B cell (primary cell): ENCODE measurements at regions not wholly inside any gene's neighbourhood (a gene's known extent, or its start where the extent isn't known, plus 50 kb on each side); places are given as distances from the start of the nearest gene placed in this dataset.

Experiments
- ATAC-seq: fragments of 200-7000 bp; cut with Tn5 transposase; one replicate; pipeline ENCODE4 v1.10.0; 2021; ENCODE audit warnings: low read depth, mild to moderate bottlenecking, moderate number of reproducible peaks, moderate library complexity
- CTCF ChIA-PET: fragments of 350-600 bp; sonication (Branson Sonifier 250); formaldehyde crosslinking; loops from one replicate; lab custom pipeline; 2021; ENCODE audit warnings: antibody characterized with exemption, inconsistent platforms; lab: Charles Lee
- POLR2A ChIA-PET: fragments of 350-600 bp; sonication (Branson Sonifier 250); formaldehyde crosslinking; loops from one replicate; lab custom pipeline; 2021; ENCODE audit warnings: antibody characterized with exemption; lab: Charles Lee
- DNase-seq: peaks from one replicate; pipeline ENCODE4 v3.0.0; 2013
- H2AFZ ChIP-seq: 2 replicates; pipeline ENCODE4 v1.6.1; 2012; ENCODE audit warnings: mild to moderate bottlenecking, low read depth, low read length; ENCODE audit not compliant: insufficient read depth, poor library complexity, severe bottlenecking
- H3K27ac ChIP-seq, 2 donors: 1 replicate in 1 of 2; 2 replicates in 1 of 2; pipeline ENCODE4 v1.5.1; 2012 to 2013; ENCODE audit warnings: low read length in 2 of 2, mild to moderate bottlenecking in 2 of 2, moderate library complexity in 1 of 2
- H3K27me3 ChIP-seq, 4 experiments: fragments of 200-600 bp in 1 of 4; sonication (generic) in 1 of 4; replicated peaks in 1 of 4; 1 replicate in 2 of 4; 2 replicates in 2 of 4; pipeline versions ENCODE4 v1.6.1 to v1.7.0; 2013 to 2016; ENCODE audit warnings: low read length in 3 of 4, mild to moderate bottlenecking in 2 of 4, mixed read lengths in 1 of 4, moderate library complexity in 1 of 4; ENCODE audit not compliant: insufficient read depth in 4 of 4, control insufficient read depth in 3 of 4; ENCODE audit errors: control extremely low read depth in 1 of 4
- H3K36me3 ChIP-seq, 2 experiments: replicated peaks in 1 of 2; 1 replicate in 1 of 2; 2 replicates in 1 of 2; pipeline versions ENCODE4 v1.6.1 to v1.7.1; 2013; ENCODE audit warnings: low read length in 1 of 2; ENCODE audit not compliant: insufficient read depth in 2 of 2, control insufficient read depth in 1 of 2; ENCODE audit errors: control extremely low read depth in 1 of 2, extremely low read depth in 1 of 2
- H3K4me1 ChIP-seq, 2 donors: fragments of 200-600 bp in 1 of 2; sonication (generic) in 1 of 2; 1 replicate in 1 of 2; 2 replicates in 1 of 2; pipeline versions ENCODE4 v1.5.1 to v1.6.1; 2013 to 2017; ENCODE audit warnings: low read length in 2 of 2; ENCODE audit not compliant: control insufficient read depth in 2 of 2, insufficient read depth in 2 of 2
- H3K4me2 ChIP-seq: replicated peaks from 2 replicates; pipeline ENCODE3; 2012; ENCODE audit warnings: mild to moderate bottlenecking, low read depth, low read length; ENCODE audit not compliant: poor library complexity, severe bottlenecking
- H3K4me3 ChIP-seq, 5 experiments: fragments of 200-600 bp in 1 of 5; sonication (generic) in 1 of 5; 1 replicate in 3 of 5; 2 replicates in 2 of 5; pipeline versions ENCODE4 v1.5.1 to v1.7.0; 2011 to 2016; ENCODE audit warnings: low read length in 4 of 5, mild to moderate bottlenecking in 4 of 5, low read depth in 2 of 5, control low read depth in 1 of 5, moderate library complexity in 1 of 5; ENCODE audit not compliant: insufficient read depth in 1 of 5; ENCODE audit errors: control extremely low read depth in 1 of 5, extremely low read depth in 1 of 5
- H3K79me2 ChIP-seq: fragments of 200-600 bp; sonication (generic); one replicate; pipeline ENCODE4 v1.6.0; 2016; ENCODE audit warnings: low read length; ENCODE audit not compliant: control insufficient read depth, insufficient read depth
- H3K9ac ChIP-seq: fragments of 200-600 bp; sonication (generic); 2 replicates; pipeline ENCODE4 v1.6.1; 2017; ENCODE audit warnings: mild to moderate bottlenecking, low read length, moderate library complexity
- H3K9me3 ChIP-seq, 3 donors: one replicate each; pipeline versions ENCODE4 v1.6.1 to v1.7.1; 2013; ENCODE audit warnings: low read length in 2 of 3; ENCODE audit not compliant: control insufficient read depth in 2 of 3, insufficient read depth in 1 of 3; ENCODE audit errors: control extremely low read depth in 1 of 3
- H4K20me1 ChIP-seq: 2 replicates; pipeline ENCODE4 v1.6.0; 2012; ENCODE audit warnings: mild to moderate bottlenecking, low read length; ENCODE audit not compliant: insufficient read depth, control insufficient read depth, poor library complexity, severe bottlenecking
- H3K27ac Mint-ChIP-seq: one replicate; pipeline ENCODE4 v1.8.0; 2021; ENCODE audit warnings: mixed read lengths
- H3K27me3 Mint-ChIP-seq: one replicate; pipeline ENCODE4 v1.8.0; 2021; ENCODE audit warnings: mixed read lengths
- H3K4me1 Mint-ChIP-seq: one replicate; pipeline ENCODE4 v1.8.0; 2021; ENCODE audit warnings: mixed read lengths
- H3K4me3 Mint-ChIP-seq: one replicate; pipeline ENCODE4 v1.8.0; 2021; ENCODE audit warnings: mixed read lengths
- H3K9me3 Mint-ChIP-seq: one replicate; pipeline ENCODE4 v1.8.0; 2022; ENCODE audit warnings: mixed read lengths; ENCODE audit not compliant: insufficient read depth
- CTCF ChIP-seq: fragments of 200-600 bp; IDR thresholded peaks from one replicate; pipeline ENCODE4 v1.8.0; 2022; ENCODE audit warnings: antibody characterized with exemption, mild to moderate bottlenecking
- EZH2 ChIP-seq: IDR thresholded peaks from 2 replicates; pipeline ENCODE4 v1.6.1; 2012; ENCODE audit warnings: borderline replicate concordance, low read depth, mild to moderate bottlenecking, moderate library complexity, low read length; ENCODE audit not compliant: insufficient read depth, poor library complexity, severe bottlenecking
- WGBS: methylation state at CpG from one replicate; pipeline ENCODE4 v1.1.5; 2013; ENCODE audit warnings: missing lambda C conversion rate; ENCODE audit not compliant: insufficient coverage; 5-methylcytosine and 5-hydroxymethylcytosine counted together
- intact Hi-C: fragments of 100-400 bp; cut with micrococcal nuclease; formaldehyde crosslinking; loops from one replicate; pipeline ENCODE4 v1.10.0; 2022

- Histone ChIP-seq H4K20me1 (no peaks in the 10 kb centered on the region), H3K79me2 (no peaks in the 10 kb centered on the region), H2AFZ (no peak overlapping the region), H3K27me3 (no peaks in the 10 kb centered on the region), H3K9ac (no peak overlapping the region), H3K4me2 (no peak overlapping the region), H3K4me3 (no peak overlapping the region), H3K27ac (no peak overlapping the region), H3K36me3 (no peaks in the 10 kb centered on the region), H3K9me3 (no peaks in the 10 kb centered on the region), H3K4me1 (no peaks in the 10 kb centered on the region)
- no peak for DNase-seq
- no peak for TF ChIP-seq EZH2
- TF ChIP-seq CTCF: no peak
- intact Hi-C loops: no loop called here
- ATAC-seq: no peak
- Mint-ChIP-seq H3K4me3 (no peak overlapping the region), H3K27ac (no peak overlapping the region), H3K27me3 (no peaks in the 10 kb centered on the region), H3K4me1 (no peaks in the 10 kb centered on the region), H3K9me3 (no peaks in the 10 kb centered on the region)
- WGBS: 100% methylated on average over 2 of the region's 2 CpGs
- ChIA-PET CTCF (no interaction called here), POLR2A (no interaction called here)
Observed at GRCh38 chr6:121856296-121856695, 420.9 kb downstream of the GJA1 start.

DNA sequence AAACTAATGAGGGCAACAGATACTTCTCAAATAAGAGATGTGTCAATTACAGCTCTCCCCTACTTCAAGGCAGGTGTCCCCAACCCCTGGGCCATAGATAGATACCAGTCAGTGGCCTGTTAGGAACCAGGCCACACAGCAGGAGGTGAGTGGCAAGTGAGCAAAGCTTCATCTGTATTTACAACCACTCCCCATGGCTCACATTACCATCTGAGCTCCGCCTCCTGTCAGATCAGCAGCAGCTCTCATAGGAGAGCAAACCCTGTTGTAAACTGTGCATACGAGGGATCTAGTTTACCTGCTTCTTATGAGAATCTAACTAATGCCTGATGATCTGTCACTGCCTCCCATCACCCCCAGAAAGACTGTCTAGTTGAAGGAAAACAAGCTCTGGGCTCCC, 422.1 kb downstream of the GJA1 start:
- Mint-ChIP-seq H3K4me3 (no peak overlapping the region), H3K9me3 (no peaks in the 10 kb centered on the region), H3K4me1 (no peaks in the 10 kb centered on the region), H3K27me3 (no peaks in the 10 kb centered on the region), H3K27ac (no peak overlapping the region)
- no peak overlapping the region for H2AFZ ChIP-seq
- H3K4me1 ChIP-seq: no peaks in the 10 kb centered on the region
- no peaks in the 10 kb centered on the region for H4K20me1 ChIP-seq
- H3K27me3 ChIP-seq: no peaks in the 10 kb centered on the region
- ATAC-seq (no peak), DNase-seq (no peak)
- no peak overlapping the region for H3K9ac ChIP-seq
- no peak overlapping the region for H3K4me2 ChIP-seq
- intact Hi-C loops: no loop called here
- H3K9me3 ChIP-seq: no peaks in the 10 kb centered on the region
- no peak for TF ChIP-seq EZH2
- TF ChIP-seq CTCF: no peak
- no peaks in the 10 kb centered on the region for H3K79me2 ChIP-seq
- ChIA-PET CTCF (no interaction called here), POLR2A (no interaction called here)
- H3K4me3 ChIP-seq: no peak overlapping the region
- 38% methylated on average over 1 of the region's 2 CpGs for WGBS
- no peaks in the 10 kb centered on the region for H3K36me3 ChIP-seq
- no peak overlapping the region for H3K27ac ChIP-seq
